ENCODE measurements at regions not wholly inside any gene's neighbourhood (a gene's known extent, or its start where the extent isn't known, plus 50 kb on each side); places are given as distances from the start of the nearest gene placed in this dataset.

GRCh38 chr12:131448254-131448795, 262.6 kb upstream of the SFSWAP start:
- Mint-ChIP-seq H3K4me1 (peaks cover 28% of the 10 kb centered on the region), H3K27me3 (ENCODE audit: low read depth, poor library complexity) (peaks cover 29% of the 10 kb centered on the region), H3K9me3 (peaks cover 33% of the 10 kb centered on the region), H3K36me3 (ENCODE audit: low read depth) (no peaks in the 10 kb centered on the region), H3K4me3 (no peak overlapping the region), H3K27ac (no peak overlapping the region)
- no peak for TF ChIP-seq CTCF (IDR thresholded peaks at IDR 0.05)
- DNase-seq: no peak

- Mint-ChIP-seq H3K27ac (no peak overlapping the region), H3K4me1 (peaks cover 28% of the 10 kb centered on the region), H3K9me3 (peaks cover 33% of the 10 kb centered on the region), H3K36me3 (ENCODE audit: low read depth) (no peaks in the 10 kb centered on the region), H3K4me3 (no peak overlapping the region), H3K27me3 (ENCODE audit: low read depth, poor library complexity) (peaks cover 29% of the 10 kb centered on the region)
- TF ChIP-seq CTCF (IDR thresholded peaks at IDR 0.05): no peak
- DNase-seq: no peak
Measured at GRCh38 chr12:131449027-131449426, 261.9 kb upstream of the SFSWAP start.

GRCh38 chr12:131452444-131452860, 258.4 kb upstream of the SFSWAP start:
- Mint-ChIP-seq H3K27ac (no peak overlapping the region), H3K27me3 (ENCODE audit: low read depth, poor library complexity) (peaks cover 34% of the 10 kb centered on the region), H3K4me3 (no peak overlapping the region), H3K9me3 (peaks cover 33% of the 10 kb centered on the region), H3K4me1 (peaks cover 8% of the 10 kb centered on the region), H3K36me3 (ENCODE audit: low read depth) (no peaks in the 10 kb centered on the region)
- peak; percentile 64 for DNase-seq
- TF ChIP-seq CTCF (IDR thresholded peaks at IDR 0.05): peak; percentile 60

- DNase-seq: peak; percentile 75
- Mint-ChIP-seq H3K4me1 (peaks cover 8% of the 10 kb centered on the region), H3K4me3 (no peak overlapping the region), H3K27me3 (ENCODE audit: low read depth, poor library complexity) (peaks cover 38% of the 10 kb centered on the region), H3K9me3 (peaks cover 22% of the 10 kb centered on the region), H3K27ac (no peak overlapping the region), H3K36me3 (ENCODE audit: low read depth) (no peaks in the 10 kb centered on the region)
- peak; percentile 73 for TF ChIP-seq CTCF (IDR thresholded peaks at IDR 0.05)
Measured at GRCh38 chr12:131454418-131455217, 256.3 kb upstream of the SFSWAP start.

- Mint-ChIP-seq H3K9me3 (peaks cover 19% of the 10 kb centered on the region), H3K27ac (no peak overlapping the region), H3K27me3 (ENCODE audit: low read depth, poor library complexity) (peaks cover 42% of the 10 kb centered on the region), H3K36me3 (ENCODE audit: low read depth) (no peaks in the 10 kb centered on the region), H3K4me3 (no peak overlapping the region), H3K4me1 (peaks cover 8% of the 10 kb centered on the region)
- no peak for TF ChIP-seq CTCF (IDR thresholded peaks at IDR 0.05)
- no peak for DNase-seq
Measured at GRCh38 chr12:131455218-131455506, 255.7 kb upstream of the SFSWAP start.
